Renal cortical epithelial cell (primary cell): ENCODE measurements at regions not wholly inside any gene's neighbourhood (a gene's known extent, or its start where the extent isn't known, plus 50 kb on each side); places are given as distances from the start of the nearest gene placed in this dataset.

Experiments used
- DNase-seq: peaks from one replicate; pipeline ENCODE4 v3.0.0-alpha.2; 2011; ENCODE audit warnings: low read depth

GRCh38 chr12:126189856-126190255 lies 1124.6 kb downstream of the AACS start:
- DNase-seq, result no peak

- no peak for DNase-seq
Observed at GRCh38 chr12:126191031-126191891, 1126.0 kb downstream of the AACS start.

- DNase-seq, result no peak
Observed at GRCh38 chr12:126191949-126192348, 1126.7 kb downstream of the AACS start.

GRCh38 chr12:126193190-126193589 lies 1128.0 kb downstream of the AACS start:
- no peak for DNase-seq

GRCh38 chr12:126196263-126196662 lies 1131.0 kb downstream of the AACS start:
- DNase-seq, result no peak

GRCh38 chr12:126198516-126198915 lies 1133.3 kb downstream of the AACS start:
- no peak for DNase-seq

- DNase-seq, result no peak
Observed at GRCh38 chr12:126198966-126199692, 1133.9 kb downstream of the AACS start.

GRCh38 chr12:126201981-126202537 lies 1136.8 kb downstream of the AACS start:
- DNase-seq, result no peak

GRCh38 chr12:126204326-126204725 lies 1139.1 kb downstream of the AACS start:
- no peak for DNase-seq

GRCh38 chr12:126210026-126210425 lies 1144.8 kb downstream of the AACS start:
- no peak for DNase-seq

GRCh38 chr12:126210448-126210847 lies 1145.2 kb downstream of the AACS start:
- no peak for DNase-seq

- no peak for DNase-seq
Observed at GRCh38 chr12:126212824-126213223, 1147.6 kb downstream of the AACS start.

- no peak for DNase-seq
Observed at GRCh38 chr12:126218697-126219096, 1153.5 kb downstream of the AACS start.

- DNase-seq, result no peak
Observed at GRCh38 chr12:126219139-126219538, 1153.9 kb downstream of the AACS start.

GRCh38 chr12:126219654-126220279 lies 1154.5 kb downstream of the AACS start:
- DNase-seq, result peak; percentile 3

GRCh38 chr12:126224032-126224431 lies 1158.8 kb downstream of the AACS start:
- DNase-seq, result no peak

GRCh38 chr12:126228936-126229335 lies 1163.7 kb downstream of the AACS start:
- DNase-seq, result no peak

GRCh38 chr12:126232711-126233110 lies 1167.5 kb downstream of the AACS start:
- no peak for DNase-seq

GRCh38 chr12:126233625-126234024 lies 1168.4 kb downstream of the AACS start:
- DNase-seq, result no peak

GRCh38 chr12:126243814-126244440 lies 1178.7 kb downstream of the AACS start:
- no peak for DNase-seq

- DNase-seq, result peak; percentile 64
Observed at GRCh38 chr12:126247936-126248335, 1182.7 kb downstream of the AACS start.

GRCh38 chr12:126248871-126249403 lies 1183.7 kb downstream of the AACS start:
- peak; percentile 71 for DNase-seq
